ENCODE measurements at regions not wholly inside any gene's neighbourhood (a gene's known extent, or its start where the extent isn't known, plus 50 kb on each side); places are given as distances from the start of the nearest gene placed in this dataset.

DNA sequence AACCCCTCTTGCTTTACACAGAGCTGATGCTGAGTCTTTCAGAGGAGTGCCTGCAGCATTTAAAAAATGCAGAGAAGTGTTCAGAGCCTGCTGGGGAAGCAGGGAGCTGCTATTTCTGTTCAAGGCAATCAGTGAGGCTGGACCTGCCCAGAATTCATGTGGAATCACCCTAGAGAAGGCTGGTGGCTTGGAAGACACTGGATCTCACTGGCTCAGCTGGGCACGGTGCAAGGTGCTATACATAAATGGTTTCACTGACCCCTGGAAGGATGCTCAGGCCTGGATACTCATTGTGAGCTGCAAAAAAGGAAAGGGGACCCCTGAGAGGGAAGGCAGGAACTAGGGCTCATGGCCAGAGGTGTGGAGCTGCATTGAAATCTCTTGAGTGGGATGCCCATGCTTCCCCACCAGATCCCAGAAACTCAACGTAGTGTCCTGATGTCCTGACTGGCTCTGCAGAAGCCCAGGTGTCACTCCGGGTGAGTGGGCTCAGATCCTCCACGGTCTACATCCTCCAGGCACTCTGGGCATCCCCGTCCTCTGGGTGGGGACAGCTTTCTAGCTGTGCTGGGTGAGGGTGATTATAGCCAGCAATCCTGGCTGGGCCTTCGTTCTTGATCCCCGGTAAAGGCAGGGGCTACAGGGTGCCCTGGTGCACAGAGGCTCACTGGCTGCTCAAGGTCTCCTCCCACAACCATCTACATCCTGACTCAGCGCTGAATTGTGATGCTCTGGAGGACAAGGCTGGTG, 77.2 kb upstream of the TNS3 start:
- Histone ChIP-seq H3K4me3 (ENCODE audit: extremely low read depth in 1 of 4, insufficient read depth in 2 of 4, low read depth in 3 of 4, low read length in 4 of 4) (no peak overlapping the region), H2BK15ac (ENCODE audit: low read length) (no peak overlapping the region), H4K5ac (ENCODE audit: insufficient read length, low read depth, low read length) (no peak overlapping the region), H3K79me2 (ENCODE audit: control insufficient read depth in 1 of 2, insufficient read depth in 2 of 2, low read length in 2 of 2) (no peaks in the 10 kb centered on the region), H2BK5ac (ENCODE audit: low read depth, low read length) (no peak overlapping the region; the same call in 1 of the 2 replicates), H4K8ac (ENCODE audit: extremely low read depth, insufficient read depth, low read length) (no peak overlapping the region), H3K23ac (ENCODE audit: insufficient read length) (no peak overlapping the region), H3K23me2 (ENCODE audit: low read depth, low read length) (no peaks in the 10 kb centered on the region), H2BK120ac (replicated peaks; ENCODE audit: low read depth, low read length) (no peak overlapping the region), H3K79me1 (ENCODE audit: low read depth, low read length) (no peaks in the 10 kb centered on the region), H4K20me1 (replicated peaks in 1 of 2; ENCODE audit: control insufficient read depth in 1 of 2, insufficient read depth in 2 of 2, low read length in 2 of 2) (no peaks in the 10 kb centered on the region), H3K36me3 (ENCODE audit: control insufficient read depth in 2 of 4, insufficient read depth in 4 of 4, low read length in 3 of 4) (no peaks in the 10 kb centered on the region), H3K27me3 (replicated peaks in 1 of 4; ENCODE audit: control insufficient read depth in 3 of 4, extremely low read depth in 1 of 4, insufficient read depth in 3 of 4, low read length in 3 of 4) (no peaks in the 10 kb centered on the region), H2AK5ac (ENCODE audit: low read depth, low read length) (no peak overlapping the region), H3K56ac (replicated peaks; ENCODE audit: insufficient read length, low read depth, low read length) (no peak overlapping the region), H3K4me2 (ENCODE audit: insufficient read depth in 1 of 2, low read depth in 2 of 2, low read length in 2 of 2) (no peak overlapping the region), H3K4ac (replicated peaks; ENCODE audit: insufficient read length, low read depth, low read length) (no peak overlapping the region), H3K14ac (ENCODE audit: insufficient read length) (no peak overlapping the region), H2BK12ac (ENCODE audit: low read depth, low read length) (0 out of 2 replicates have a peak overlapping the region, but pooled peaks have one; percentile 39), H2BK20ac (ENCODE audit: low read length) (no peak overlapping the region), H4K91ac (replicated peaks; ENCODE audit: insufficient read length, low read length) (no peak overlapping the region), H3K27ac (ENCODE audit: low read depth, low read length) (no peak overlapping the region), H2AFZ (ENCODE audit: low read length) (no peak overlapping the region), H3K18ac (ENCODE audit: extremely low read depth, low read length) (no peak overlapping the region), H3K9ac (replicated peaks in 1 of 4; ENCODE audit: extremely low read depth in 1 of 4, low read depth in 3 of 4, low read length in 3 of 4) (no peak overlapping the region), H3K9me3 (ENCODE audit: insufficient read depth in 2 of 2, low read depth in 1 of 2, low read length in 1 of 2) (no peaks in the 10 kb centered on the region), H3K4me1 (replicated peaks in 1 of 4; ENCODE audit: control insufficient read depth in 3 of 4, insufficient read depth in 4 of 4, low read length in 3 of 4) (peaks cover 0 to 8% (median 3%) of the 10 kb centered on the region in 4 experiments; a peak in 3 of 7 replicates)
- DNase-seq (ENCODE audit: low read depth in 1 of 2, low spot score in 2 of 2) (no peak), FAIRE-seq (no peak)
- CTCF ChIA-PET (ENCODE audit: partially characterized antibody) = interaction anchor here (0.6 to 1.3 kb wide), 3 partner anchors 11 to 32 kb away, joined by 3 to 6 read pairs (median 3); no protein-coding TSS in a partner anchor
- WGBS, 2 experiments (ENCODE audit: extremely low coverage in 1 of 2, insufficient coverage in 1 of 2, insufficient read length in 1 of 2, insufficient replicate concordance in 2 of 2, low coverage in 1 of 2, low lambda C conversion rate in 2 of 2, missing lambda C conversion rate in 1 of 2) = 91% methylated on average over 8 of the region's 8 CpGs; no CpG with 5 or more reads in 1 of the 2 experiments
- POLR2A ChIA-PET (ENCODE audit: partially characterized antibody) = no interaction called here
- TF ChIP-seq ZNF274 (IDR thresholded peaks at IDR 0.05; ENCODE audit: borderline replicate concordance, extremely low read depth, low read length) (no peak), TAF1 (IDR thresholded peaks at IDR 0.05; ENCODE audit: low read depth, low read length) (no peak), SUZ12 (IDR thresholded peaks at IDR 0.05; ENCODE audit: low read length) (no peak), SRF (IDR thresholded peaks at IDR 0.05; ENCODE audit: low read depth, low read length) (no peak), SP4 (IDR thresholded peaks at IDR 0.05; ENCODE audit: low read length) (no peak), HDAC6 (IDR thresholded peaks at IDR 0.05; ENCODE audit: low read depth, low read length) (no peak), POLR2AphosphoS5 (IDR thresholded peaks at IDR 0.05; ENCODE audit: low read depth, low read length) (no peak), GABPA (IDR thresholded peaks at IDR 0.05; ENCODE audit: borderline replicate concordance, insufficient read depth, low read length) (no peak), SIRT6 (IDR thresholded peaks at IDR 0.05; ENCODE audit: low read length) (no peak)
